SJCRH30 (cell line): ENCODE measurements at regions not wholly inside any gene's neighbourhood (a gene's known extent, or its start where the extent isn't known, plus 50 kb on each side); places are given as distances from the start of the nearest gene placed in this dataset.
A peak's percentile ranks its signal among the peaks of the same experiment; 100 is the strongest.

Experiments
- DNase-seq, 2 experiments: peaks; one replicate each; pipeline ENCODE4 v3.0.0-alpha.2; 2015 to 2020
- H3K27ac ChIP-seq: fragments of 250-450 bp; sonication (Bioruptor Pico); 2 replicates; pipeline ENCODE4 v1.5.1; 2020; ENCODE audit warnings: mild to moderate bottlenecking, moderate library complexity
- H3K27me3 ChIP-seq: fragments of 250-450 bp; sonication (Bioruptor Pico); 2 replicates; pipeline ENCODE4 v1.5.1; 2020; ENCODE audit warnings: mild to moderate bottlenecking, moderate library complexity
- H3K36me3 ChIP-seq: fragments of 250-450 bp; sonication (Bioruptor Pico); 2 replicates; pipeline ENCODE4 v1.5.1; 2020; ENCODE audit warnings: mild to moderate bottlenecking, moderate library complexity
- H3K4me1 ChIP-seq: fragments of 250-450 bp; sonication (Bioruptor Pico); 2 replicates; pipeline ENCODE4 v1.5.1; 2020; ENCODE audit warnings: mild to moderate bottlenecking, moderate library complexity
- H3K4me3 ChIP-seq: fragments of 250-450 bp; sonication (Bioruptor Pico); 2 replicates; pipeline ENCODE4 v1.5.1; 2020; ENCODE audit warnings: mild to moderate bottlenecking, moderate library complexity
- H3K9me3 ChIP-seq: fragments of 250-450 bp; sonication (Bioruptor Pico); replicated peaks from 2 replicates; pipeline ENCODE4 v1.5.1; 2020; ENCODE audit warnings: mild to moderate bottlenecking, moderate library complexity

DNA sequence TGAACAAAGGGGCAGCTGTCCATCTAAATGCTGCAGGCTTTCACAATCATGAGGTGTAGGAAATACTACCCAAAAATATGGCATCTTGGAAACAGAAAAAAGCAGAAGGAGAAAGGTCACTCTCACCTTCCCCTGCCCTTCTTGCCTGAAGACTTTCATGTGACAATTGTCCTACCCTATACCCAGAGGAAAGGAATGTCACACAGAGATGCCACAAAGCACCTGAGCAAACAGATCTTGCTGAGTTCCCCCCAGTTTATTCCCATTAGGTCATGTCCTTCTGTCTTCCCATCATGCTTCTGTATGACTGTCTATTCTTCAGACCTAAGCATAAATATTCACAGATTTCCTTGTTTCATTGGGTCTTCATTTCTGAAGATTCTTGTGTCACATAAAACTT lies 95.5 kb upstream of the KCNK12 start:
- H3K27ac ChIP-seq, result no peak overlapping the region
- no peaks in the 10 kb centered on the region for H3K36me3 ChIP-seq
- no peaks in the 10 kb centered on the region for H3K9me3 ChIP-seq
- no peaks in the 10 kb centered on the region for H3K4me1 ChIP-seq
- H3K4me3 ChIP-seq, result no peak overlapping the region
- H3K27me3 ChIP-seq, result no peaks in the 10 kb centered on the region
- no peak for DNase-seq

DNA sequence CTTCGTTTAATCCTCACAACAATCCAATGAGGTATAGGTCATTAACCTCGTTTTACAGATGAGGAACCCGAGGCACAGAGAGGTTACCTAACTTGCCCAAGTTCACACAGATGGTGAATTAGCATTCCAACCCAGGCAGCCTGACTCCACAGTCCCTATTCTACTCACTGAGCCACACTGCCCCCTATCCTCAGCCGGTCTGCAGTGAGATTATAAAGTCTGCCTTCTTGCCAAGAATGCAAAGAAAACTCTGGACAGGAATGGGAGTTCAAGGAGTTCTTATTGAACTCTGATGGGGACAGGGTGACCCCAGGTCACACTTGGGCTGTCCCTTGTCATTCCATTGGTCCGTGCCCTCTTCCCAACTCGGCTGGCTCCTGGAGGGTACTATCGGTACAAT lies 94.0 kb upstream of the KCNK12 start:
- Histone ChIP-seq H3K36me3 (no peaks in the 10 kb centered on the region), H3K27ac (no peak overlapping the region), H3K4me1 (no peaks in the 10 kb centered on the region), H3K27me3 (no peaks in the 10 kb centered on the region), H3K9me3 (no peaks in the 10 kb centered on the region), H3K4me3 (no peak overlapping the region)
- DNase-seq, result no peak

DNA sequence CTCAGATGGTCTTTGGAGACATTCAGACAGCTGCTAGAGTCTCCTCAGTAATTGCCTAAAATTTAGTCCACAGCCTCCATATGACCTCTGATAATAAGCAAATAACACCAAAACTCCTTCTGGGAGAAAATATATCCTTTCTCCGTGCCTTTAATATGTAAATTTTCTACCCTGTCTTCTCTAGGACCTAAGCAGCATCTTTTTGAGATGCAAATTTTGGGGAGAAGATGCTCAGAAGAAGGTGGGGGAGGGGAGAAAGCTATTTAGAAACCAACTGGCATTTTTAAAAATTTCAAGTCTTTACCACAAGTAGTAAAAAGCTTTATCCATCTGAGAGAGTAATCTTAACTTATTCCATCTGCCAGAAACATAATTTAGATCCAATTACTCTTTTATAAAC lies 91.8 kb upstream of the KCNK12 start:
- no peak for DNase-seq
- Histone ChIP-seq H3K4me1 (no peaks in the 10 kb centered on the region), H3K4me3 (no peak overlapping the region), H3K36me3 (no peaks in the 10 kb centered on the region), H3K9me3 (no peaks in the 10 kb centered on the region), H3K27me3 (no peaks in the 10 kb centered on the region), H3K27ac (no peak overlapping the region)

DNA sequence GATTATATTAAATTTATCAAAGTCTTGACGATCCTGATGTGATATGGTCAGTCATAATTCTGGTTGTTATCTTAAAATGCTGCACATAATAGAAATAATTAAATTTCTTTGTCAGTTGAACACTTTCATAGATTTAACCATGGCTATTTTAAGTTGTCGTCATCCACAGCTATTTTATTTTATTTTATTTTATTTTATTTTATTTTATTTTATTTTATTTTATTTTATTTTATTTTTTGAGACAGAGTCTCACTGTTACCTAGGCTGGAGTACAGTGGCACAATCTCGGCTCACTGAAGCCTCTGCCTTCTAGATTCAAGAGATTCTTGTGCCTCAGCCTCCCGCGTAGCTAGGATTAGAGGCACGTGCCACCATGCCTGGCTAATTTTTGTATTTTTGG lies 90.5 kb upstream of the KCNK12 start:
- H3K4me1 ChIP-seq, result no peaks in the 10 kb centered on the region
- no peaks in the 10 kb centered on the region for H3K36me3 ChIP-seq
- H3K27ac ChIP-seq, result no peak overlapping the region
- DNase-seq, result no peak
- H3K4me3 ChIP-seq, result no peak overlapping the region
- no peaks in the 10 kb centered on the region for H3K27me3 ChIP-seq
- H3K9me3 ChIP-seq, result no peaks in the 10 kb centered on the region

DNA sequence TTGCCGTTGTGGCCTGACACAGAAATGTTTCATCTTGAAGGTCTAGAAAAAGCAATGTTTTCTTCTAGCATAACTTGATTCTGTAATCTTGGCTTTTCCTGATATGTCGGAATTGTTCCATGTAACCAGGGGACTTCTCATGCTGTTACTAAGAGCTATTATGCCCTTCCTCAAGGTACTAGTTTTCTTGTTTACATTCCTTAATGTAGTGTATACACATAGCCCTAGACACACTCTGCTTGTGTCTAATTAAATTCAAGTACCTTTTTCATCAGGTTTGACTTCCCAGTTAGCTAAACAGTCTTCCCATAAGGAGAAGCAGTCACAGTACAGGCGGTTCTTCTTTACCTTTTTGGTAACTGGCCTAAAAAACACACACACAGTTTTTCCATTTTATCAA lies 89.4 kb upstream of the KCNK12 start:
- Histone ChIP-seq H3K36me3 (no peaks in the 10 kb centered on the region), H3K9me3 (no peaks in the 10 kb centered on the region), H3K27ac (no peak overlapping the region), H3K4me3 (no peak overlapping the region), H3K4me1 (no peaks in the 10 kb centered on the region), H3K27me3 (no peaks in the 10 kb centered on the region)
- no peak for DNase-seq

DNA sequence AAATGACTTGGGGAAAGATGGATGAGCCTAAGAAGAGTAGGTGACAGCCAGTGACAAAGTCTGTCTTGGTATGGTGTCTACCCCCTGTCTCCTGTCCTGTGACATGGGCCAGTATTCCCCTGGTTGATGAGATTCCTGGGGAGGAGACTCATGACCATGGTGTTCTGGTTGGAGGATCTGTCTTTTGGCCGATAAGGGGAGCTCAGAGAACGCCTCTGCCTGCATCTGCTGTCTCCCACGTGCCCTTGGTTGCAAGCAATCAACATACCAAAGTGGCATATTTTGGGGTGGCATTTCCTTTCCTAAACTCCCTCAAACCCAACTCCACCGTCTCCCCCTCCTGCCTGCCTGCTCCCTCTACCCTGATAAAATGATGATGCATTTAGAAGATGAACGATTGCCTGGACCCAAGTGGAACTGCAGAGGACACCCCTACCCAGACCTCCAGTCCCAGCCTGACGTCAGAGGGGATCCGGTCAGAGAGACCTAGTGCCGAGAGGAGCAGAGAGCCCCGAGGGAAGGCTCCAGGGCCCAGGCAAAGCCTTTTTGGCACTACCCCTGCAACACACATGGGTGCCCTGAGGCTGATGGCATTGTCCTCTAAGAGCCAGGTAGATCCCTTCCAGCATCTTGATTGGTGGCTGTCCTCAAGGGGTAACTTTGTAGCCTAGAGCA lies 88.0 kb upstream of the KCNK12 start:
- peaks cover 4% of the 10 kb centered on the region; the same call in 1 of the 2 replicates for H3K27me3 ChIP-seq
- H3K4me1 ChIP-seq, result peaks cover 2% of the 10 kb centered on the region; the same call in 1 of the 2 replicates

DNA sequence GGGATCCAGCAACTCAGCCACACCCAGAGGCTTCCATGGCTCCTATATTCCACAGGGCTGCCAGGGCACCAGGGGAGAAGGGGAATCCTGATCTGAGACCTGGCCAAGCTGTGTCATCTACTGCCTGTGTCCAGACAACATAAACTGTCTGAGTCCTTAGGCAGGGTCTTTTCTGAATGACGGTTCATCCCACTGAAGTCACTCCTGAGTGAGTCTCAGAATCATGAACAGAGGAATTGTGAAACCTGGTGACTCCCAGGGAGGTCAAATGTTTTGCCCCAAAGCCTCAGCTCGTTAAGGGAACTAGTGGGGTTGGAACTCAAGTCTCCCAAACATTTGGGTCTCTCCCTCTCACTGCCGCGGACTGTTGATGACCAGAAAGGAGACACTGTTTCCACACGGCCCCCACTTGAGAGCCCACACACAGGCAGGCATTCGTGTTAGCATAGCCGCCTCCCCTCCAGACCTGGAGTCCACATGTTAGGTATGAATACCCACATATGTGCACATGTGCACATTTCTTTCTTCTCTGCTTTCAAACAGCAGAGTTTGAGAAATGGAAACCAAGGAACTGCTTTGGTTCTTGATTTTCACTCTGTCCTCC lies 87.2 kb upstream of the KCNK12 start:
- Histone ChIP-seq H3K36me3 (no peaks in the 10 kb centered on the region), H3K9me3 (no peaks in the 10 kb centered on the region), H3K4me1 (peaks cover 2% of the 10 kb centered on the region; the same call in 1 of the 2 replicates), H3K27ac (no peak overlapping the region), H3K4me3 (no peak overlapping the region), H3K27me3 (peaks cover 4% of the 10 kb centered on the region; the same call in 1 of the 2 replicates)
- DNase-seq, result no peak

More for the DNA sequence above, 88.0 kb upstream of the KCNK12 start:
- Histone ChIP-seq H3K36me3 (no peaks in the 10 kb centered on the region), H3K27ac (no peak overlapping the region), H3K9me3 (no peaks in the 10 kb centered on the region), H3K4me3 (no peak overlapping the region)
- DNase-seq, result no peak

DNA sequence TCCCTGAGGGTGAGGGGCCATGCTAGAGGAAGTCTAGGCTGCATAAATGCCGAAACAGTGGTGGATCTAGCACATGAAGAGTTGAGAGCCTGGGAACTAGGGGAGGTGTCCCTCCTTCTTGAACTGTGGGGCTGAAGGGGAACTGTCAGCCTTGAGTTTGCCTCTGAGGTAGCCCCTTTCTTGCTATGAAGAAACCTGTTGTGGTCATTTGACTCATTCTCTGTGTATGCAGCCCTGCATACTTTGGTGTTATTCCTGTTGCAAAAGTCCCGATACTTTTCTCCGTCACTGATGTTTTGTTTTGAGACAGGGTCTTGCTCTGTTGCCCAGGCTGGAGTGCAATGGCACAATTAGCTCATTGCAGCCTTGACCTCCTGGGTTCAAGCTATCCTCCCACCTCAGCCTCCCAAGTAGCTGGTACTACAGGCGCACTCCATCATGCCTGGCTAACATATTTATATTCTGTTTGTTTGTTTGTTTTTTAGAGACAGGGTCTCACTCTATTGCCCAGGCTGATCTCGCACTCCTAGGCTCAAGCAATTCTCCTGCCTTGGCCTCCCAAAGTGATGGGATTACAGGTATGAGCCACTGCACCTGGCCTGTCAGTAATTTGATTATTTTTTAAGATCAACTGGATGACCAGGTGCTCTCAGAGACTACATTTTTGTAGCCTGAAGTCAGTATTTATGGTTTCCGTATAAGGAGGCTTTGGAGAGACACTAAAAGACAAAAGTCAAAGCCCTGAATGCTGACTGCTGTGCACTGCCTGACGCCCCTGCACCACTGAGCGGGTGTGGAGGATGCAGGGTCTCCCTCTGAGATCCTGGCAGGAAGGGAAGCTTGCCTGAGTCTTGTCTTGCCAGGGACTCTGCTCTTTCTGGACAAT lies 86.2 kb upstream of the KCNK12 start:
- Histone ChIP-seq H3K36me3 (no peaks in the 10 kb centered on the region), H3K27ac (no peak overlapping the region), H3K9me3 (no peaks in the 10 kb centered on the region), H3K4me3 (no peak overlapping the region), H3K27me3 (peaks cover 7% of the 10 kb centered on the region), H3K4me1 (peaks cover 2% of the 10 kb centered on the region; the same call in 1 of the 2 replicates)
- no peak for DNase-seq

DNA sequence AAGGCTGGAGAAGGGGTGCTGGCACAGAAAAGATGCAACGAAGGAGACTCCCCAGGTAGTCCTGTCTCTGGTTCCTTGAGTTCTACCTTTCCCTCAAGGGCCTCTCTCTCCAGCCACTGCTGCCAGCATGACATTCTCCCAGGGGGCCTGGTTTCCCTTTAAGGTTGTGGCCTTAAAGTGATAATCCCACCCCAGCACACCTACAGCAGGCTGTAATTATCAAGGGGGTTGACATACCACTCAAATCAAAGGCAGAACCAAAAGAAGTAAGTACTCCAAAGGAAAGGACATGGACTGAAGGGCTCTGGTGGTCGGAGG lies 84.7 kb upstream of the KCNK12 start:
- Histone ChIP-seq H3K36me3 (no peaks in the 10 kb centered on the region), H3K4me1 (peaks cover 2% of the 10 kb centered on the region; the same call in 1 of the 2 replicates), H3K27me3 (peaks cover 7% of the 10 kb centered on the region), H3K9me3 (no peaks in the 10 kb centered on the region), H3K27ac (no peak overlapping the region), H3K4me3 (no peak overlapping the region)
- DNase-seq, result no peak

DNA sequence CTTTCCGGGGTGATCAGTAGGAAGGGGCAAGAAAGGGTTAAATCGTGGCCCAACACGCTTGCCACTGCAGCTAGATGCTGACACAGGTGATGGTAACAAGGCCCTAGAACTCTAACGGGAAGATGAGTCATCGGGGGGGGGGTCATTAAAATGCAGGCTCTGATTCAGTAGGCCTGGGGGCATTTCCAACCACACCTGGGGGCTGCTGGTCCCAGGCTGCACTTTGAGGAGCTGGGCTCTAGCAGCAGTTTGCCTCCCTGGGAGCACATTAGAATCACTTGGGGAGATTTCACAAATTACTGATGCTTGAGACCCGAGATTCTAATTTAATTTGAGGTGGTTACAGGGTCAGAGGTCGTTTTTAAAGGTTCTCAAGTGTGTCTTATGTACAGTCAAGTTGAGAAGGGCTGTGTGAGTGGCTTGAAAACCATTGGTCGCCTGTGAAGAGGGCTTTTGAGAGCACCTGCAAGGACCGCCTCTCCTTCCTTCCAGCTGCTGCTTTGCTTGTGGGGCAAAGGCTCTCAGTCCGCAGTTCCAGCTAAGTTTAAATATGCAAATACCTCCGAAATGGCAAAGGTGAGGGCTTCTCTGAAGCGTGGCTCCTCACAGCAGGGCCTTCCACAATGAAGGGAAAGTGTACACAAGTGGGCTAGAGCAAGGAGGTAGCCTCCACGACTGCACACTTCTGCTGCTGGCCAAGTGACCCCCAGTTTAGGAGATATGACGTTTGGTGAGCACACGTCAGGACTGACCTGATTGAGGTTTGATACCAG lies 84.2 kb upstream of the KCNK12 start:
- Histone ChIP-seq H3K36me3 (no peaks in the 10 kb centered on the region), H3K27ac (no peak overlapping the region), H3K27me3 (peaks cover 7% of the 10 kb centered on the region), H3K4me1 (peaks cover 2% of the 10 kb centered on the region; the same call in 1 of the 2 replicates), H3K4me3 (no peak overlapping the region), H3K9me3 (no peaks in the 10 kb centered on the region)
- DNase-seq, result no peak

DNA sequence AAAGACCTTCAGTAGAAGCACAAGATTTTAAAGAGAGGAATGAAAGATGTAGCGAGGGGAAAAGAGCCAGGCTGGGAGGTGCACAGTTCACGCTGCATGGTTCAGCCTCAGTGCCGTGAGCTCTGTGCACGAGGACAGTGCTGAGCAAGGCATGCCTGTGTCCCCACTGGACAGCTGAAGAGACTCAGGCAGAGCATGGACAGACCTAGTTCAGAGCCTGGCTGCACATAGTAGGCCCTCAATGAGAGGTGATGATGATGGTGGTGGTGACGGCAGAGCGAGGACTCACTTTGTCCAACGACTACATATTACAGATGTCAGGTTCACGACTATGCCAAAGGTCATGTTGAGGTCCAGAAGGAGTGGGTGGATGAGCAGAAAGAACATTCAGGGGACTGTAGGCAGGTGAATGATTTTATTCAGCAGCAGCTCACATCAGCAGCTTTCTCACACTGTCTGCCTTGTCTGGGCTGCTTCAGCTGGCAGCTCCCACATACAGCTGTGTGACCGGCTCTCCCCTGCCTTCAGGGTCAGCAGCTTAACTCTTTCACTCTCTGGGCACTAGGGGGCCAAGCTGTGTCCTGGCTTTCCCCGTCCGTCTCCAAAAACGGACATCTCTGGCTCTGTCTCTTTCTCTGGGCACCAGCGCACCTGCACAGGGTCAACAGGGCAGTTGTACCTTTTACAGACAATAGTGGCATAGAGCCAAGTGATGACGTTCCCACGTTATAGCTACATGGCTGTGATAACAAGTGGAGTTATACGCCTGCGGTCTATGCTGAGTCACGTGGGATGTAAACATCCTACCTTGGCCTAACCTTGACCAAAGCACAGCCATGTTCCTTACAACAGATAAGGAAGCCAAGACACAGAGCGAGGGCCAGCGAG lies 83.4 kb upstream of the KCNK12 start:
- no peak overlapping the region for H3K27ac ChIP-seq
- DNase-seq, result peak; percentile 23 to 51
- H3K36me3 ChIP-seq, result no peaks in the 10 kb centered on the region
- no peak overlapping the region for H3K4me3 ChIP-seq
- peaks cover 2% of the 10 kb centered on the region; the same call in 1 of the 2 replicates for H3K4me1 ChIP-seq
- H3K9me3 ChIP-seq, result no peaks in the 10 kb centered on the region
- peaks cover 7% of the 10 kb centered on the region for H3K27me3 ChIP-seq

DNA sequence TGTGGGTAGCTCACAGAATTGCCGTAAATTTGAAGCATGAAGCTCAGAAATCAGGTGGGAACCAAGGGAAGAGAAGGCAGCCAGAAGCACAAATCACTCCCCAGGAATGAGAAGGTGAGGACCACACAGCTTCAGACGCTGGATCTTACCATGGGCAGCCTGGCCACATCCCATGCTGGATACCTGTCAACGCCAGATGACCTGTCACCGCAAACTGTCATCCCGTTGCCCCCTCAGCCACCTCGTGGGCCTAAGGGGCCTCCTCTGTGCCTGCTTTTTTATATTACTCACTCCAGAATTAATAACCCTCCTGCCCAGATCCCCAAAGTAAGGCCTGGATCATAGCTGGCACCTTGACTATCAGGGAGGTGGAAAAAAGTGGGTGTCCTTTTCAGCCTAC lies 82.3 kb upstream of the KCNK12 start:
- Histone ChIP-seq H3K9me3 (no peaks in the 10 kb centered on the region), H3K27ac (no peak overlapping the region), H3K4me1 (peaks cover 2% of the 10 kb centered on the region; the same call in 1 of the 2 replicates), H3K4me3 (no peak overlapping the region), H3K36me3 (no peaks in the 10 kb centered on the region), H3K27me3 (peaks cover 7% of the 10 kb centered on the region)
- no peak for DNase-seq

DNA sequence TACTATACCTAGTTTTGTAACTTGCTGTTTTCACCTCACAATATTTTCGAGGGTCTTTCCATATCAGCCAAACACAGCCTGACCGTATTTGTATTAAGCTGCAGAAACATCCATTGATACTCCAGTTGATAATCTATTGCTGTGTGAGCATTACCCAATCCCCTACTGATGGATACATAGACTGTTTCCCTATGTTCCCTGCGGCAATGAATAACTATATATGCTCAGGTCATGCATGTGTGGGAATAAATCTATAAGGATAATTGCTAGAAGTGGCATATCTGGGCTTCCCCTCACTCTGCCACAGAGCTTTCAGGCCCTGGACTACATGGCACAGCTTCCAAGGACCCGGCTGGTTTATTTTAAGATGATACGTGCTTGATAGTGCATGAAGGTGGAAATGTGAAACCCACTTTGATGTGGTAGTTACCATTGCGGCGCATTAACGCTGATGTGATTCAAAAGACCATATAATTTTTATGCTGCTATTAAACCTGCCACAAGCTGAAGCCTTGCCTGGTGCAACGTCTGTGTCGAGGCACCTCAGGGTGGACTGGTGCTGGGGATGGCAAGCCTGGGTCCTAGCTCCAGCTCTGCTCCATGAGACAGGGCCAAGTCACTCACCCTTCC lies 81.4 kb upstream of the KCNK12 start:
- Histone ChIP-seq H3K9me3 (no peaks in the 10 kb centered on the region), H3K27ac (no peak overlapping the region), H3K27me3 (peaks cover 7% of the 10 kb centered on the region)

More for the DNA sequence above, 81.4 kb upstream of the KCNK12 start:
- H3K36me3 ChIP-seq, result no peaks in the 10 kb centered on the region
- no peak overlapping the region for H3K4me3 ChIP-seq
- no peak for DNase-seq
- peaks cover 2% of the 10 kb centered on the region; the same call in 1 of the 2 replicates for H3K4me1 ChIP-seq
